ENCODE measurements at regions not wholly inside any gene's neighbourhood (a gene's known extent, or its start where the extent isn't known, plus 50 kb on each side); places are given as distances from the start of the nearest gene placed in this dataset.
A peak's percentile ranks its signal among the peaks of the same experiment; 100 is the strongest.

DNA sequence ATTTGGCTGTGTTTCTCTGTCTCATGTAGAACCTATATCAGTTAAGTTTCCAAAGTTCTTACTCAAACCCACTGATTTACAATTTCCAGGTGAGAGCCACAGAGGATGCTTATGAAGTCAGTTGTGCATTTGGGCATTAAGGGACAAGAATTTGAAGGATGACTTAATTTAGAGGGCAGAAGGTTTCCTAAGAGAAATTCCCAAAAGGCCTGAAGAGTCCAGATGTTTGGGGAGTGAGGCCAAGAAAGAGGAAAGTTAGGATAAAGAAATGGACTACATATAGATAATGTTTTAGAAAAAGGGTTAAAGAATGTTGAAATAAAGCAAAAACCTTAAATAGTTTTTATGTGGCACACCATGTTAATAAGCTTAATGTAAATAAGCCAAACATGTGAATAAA is 338.7 kb upstream of the GRM7 start:
- no peaks in the 10 kb centered on the region for H3K27me3 ChIP-seq (ENCODE audit: insufficient read depth, low read length, poor library complexity, severe bottlenecking)
- H3K9me3 ChIP-seq (ENCODE audit: insufficient read depth, low read depth, low read length), result no peaks in the 10 kb centered on the region
- H4K20me1 ChIP-seq (ENCODE audit: insufficient read depth, low read length, poor library complexity, severe bottlenecking), result peaks cover 25% of the 10 kb centered on the region
- no peaks in the 10 kb centered on the region for H3K36me3 ChIP-seq (ENCODE audit: insufficient read depth, low read length)
- H3K4me3 ChIP-seq (ENCODE audit: low read length, poor library complexity, severe bottlenecking), result no peak overlapping the region
- no peaks in the 10 kb centered on the region for H3F3A ChIP-seq (ENCODE audit: low read depth)
- H2AFZ ChIP-seq (ENCODE audit: low read length), result no peak overlapping the region
- H3K4me1 ChIP-seq (ENCODE audit: insufficient read depth, low read length, poor library complexity, severe bottlenecking), result peaks cover 5% of the 10 kb centered on the region
- peaks cover 96% of the 10 kb centered on the region for H3K79me2 ChIP-seq (ENCODE audit: insufficient read depth, low read length)
- no peaks in the 10 kb centered on the region for H3K9me2 ChIP-seq (replicated peaks; ENCODE audit: low read depth, low read length)
- H3K9ac ChIP-seq (ENCODE audit: low read depth, low read length, poor library complexity, severe bottlenecking), result no peak overlapping the region
- no peak overlapping the region for H3K4me2 ChIP-seq (ENCODE audit: low read depth, low read length, poor library complexity, severe bottlenecking)
- no peak for TF ChIP-seq EZH2phosphoT487 (IDR thresholded peaks at IDR 0.05; ENCODE audit: borderline replicate concordance)
- TF ChIP-seq, protein P1, sequence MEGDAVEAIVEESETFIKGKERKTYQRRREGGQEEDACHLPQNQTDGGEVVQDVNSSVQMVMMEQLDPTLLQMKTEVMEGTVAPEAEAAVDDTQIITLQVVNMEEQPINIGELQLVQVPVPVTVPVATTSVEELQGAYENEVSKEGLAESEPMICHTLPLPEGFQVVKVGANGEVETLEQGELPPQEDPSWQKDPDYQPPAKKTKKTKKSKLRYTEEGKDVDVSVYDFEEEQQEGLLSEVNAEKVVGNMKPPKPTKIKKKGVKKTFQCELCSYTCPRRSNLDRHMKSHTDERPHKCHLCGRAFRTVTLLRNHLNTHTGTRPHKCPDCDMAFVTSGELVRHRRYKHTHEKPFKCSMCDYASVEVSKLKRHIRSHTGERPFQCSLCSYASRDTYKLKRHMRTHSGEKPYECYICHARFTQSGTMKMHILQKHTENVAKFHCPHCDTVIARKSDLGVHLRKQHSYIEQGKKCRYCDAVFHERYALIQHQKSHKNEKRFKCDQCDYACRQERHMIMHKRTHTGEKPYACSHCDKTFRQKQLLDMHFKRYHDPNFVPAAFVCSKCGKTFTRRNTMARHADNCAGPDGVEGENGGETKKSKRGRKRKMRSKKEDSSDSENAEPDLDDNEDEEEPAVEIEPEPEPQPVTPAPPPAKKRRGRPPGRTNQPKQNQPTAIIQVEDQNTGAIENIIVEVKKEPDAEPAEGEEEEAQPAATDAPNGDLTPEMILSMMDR (conservative IDR thresholded peaks at IDR 0.05; ENCODE audit: low read length), result no peak

DNA sequence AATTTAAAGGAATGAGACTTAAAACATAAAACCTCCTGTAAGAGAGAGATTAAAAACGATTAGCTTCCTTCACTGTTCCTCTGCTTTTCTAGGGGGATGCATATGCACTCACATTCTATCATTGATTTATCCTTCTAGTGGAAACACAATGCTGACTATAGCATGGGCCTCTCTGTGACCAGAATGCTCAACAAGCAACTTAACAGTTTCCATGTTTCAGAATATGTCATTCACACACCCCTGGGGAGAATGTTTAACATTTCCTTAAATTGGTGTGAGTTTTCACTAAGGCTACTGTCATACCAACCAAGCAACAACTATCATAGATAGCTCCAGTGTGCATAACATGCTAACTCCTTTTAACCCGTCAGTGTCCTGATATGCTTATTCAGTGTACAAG is 337.9 kb upstream of the GRM7 start:
- Histone ChIP-seq H3K4me3 (ENCODE audit: low read length, poor library complexity, severe bottlenecking) (no peak overlapping the region), H3K9me3 (ENCODE audit: insufficient read depth, low read depth, low read length) (no peaks in the 10 kb centered on the region)

DNA sequence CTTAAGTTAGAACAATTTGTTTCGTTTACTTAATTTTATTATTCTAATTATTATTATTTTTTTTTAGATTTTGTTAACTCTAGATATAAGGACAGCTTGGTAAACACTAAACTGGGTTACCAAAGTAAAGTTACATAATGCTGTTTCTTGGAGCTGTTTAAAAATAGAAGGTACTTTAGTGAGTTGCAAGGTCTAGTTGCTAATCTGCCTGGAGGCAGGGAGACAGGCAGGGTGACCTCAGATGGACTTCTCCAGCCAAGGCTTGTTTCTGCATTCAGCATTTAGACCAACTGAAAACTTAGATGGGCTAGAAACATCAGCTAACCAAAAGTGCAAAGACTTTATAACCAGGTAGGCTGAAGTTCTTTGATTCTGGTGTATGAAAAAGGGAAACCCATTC is 336.4 kb upstream of the GRM7 start:
- Histone ChIP-seq H3K9ac (ENCODE audit: low read depth, low read length, poor library complexity, severe bottlenecking) (no peak overlapping the region), H3K36me3 (ENCODE audit: insufficient read depth, low read length) (no peaks in the 10 kb centered on the region), H3K79me2 (ENCODE audit: insufficient read depth, low read length) (peaks cover 93% of the 10 kb centered on the region), H3K9me2 (replicated peaks; ENCODE audit: low read depth, low read length) (no peaks in the 10 kb centered on the region), H3K4me2 (ENCODE audit: low read depth, low read length, poor library complexity, severe bottlenecking) (no peak overlapping the region), H4K20me1 (ENCODE audit: insufficient read depth, low read length, poor library complexity, severe bottlenecking) (peaks cover 37% of the 10 kb centered on the region), H3K4me3 (ENCODE audit: low read length, poor library complexity, severe bottlenecking) (no peak overlapping the region), H3F3A (ENCODE audit: low read depth) (no peaks in the 10 kb centered on the region), H3K9me3 (ENCODE audit: insufficient read depth, low read depth, low read length) (no peaks in the 10 kb centered on the region), H3K4me1 (ENCODE audit: insufficient read depth, low read length, poor library complexity, severe bottlenecking) (peaks cover 8% of the 10 kb centered on the region), H3K27me3 (ENCODE audit: insufficient read depth, low read length, poor library complexity, severe bottlenecking) (no peaks in the 10 kb centered on the region), H2AFZ (ENCODE audit: low read length) (no peak overlapping the region)
- TF ChIP-seq, protein P1 (conservative IDR thresholded peaks at IDR 0.05; ENCODE audit: low read length), result no peak
- TF ChIP-seq EZH2phosphoT487 (IDR thresholded peaks at IDR 0.05; ENCODE audit: borderline replicate concordance), result no peak

More for the DNA sequence above, 337.9 kb upstream of the GRM7 start:
- Histone ChIP-seq H3K79me2 (ENCODE audit: insufficient read depth, low read length) (peaks cover 97% of the 10 kb centered on the region), H2AFZ (ENCODE audit: low read length) (no peak overlapping the region), H4K20me1 (ENCODE audit: insufficient read depth, low read length, poor library complexity, severe bottlenecking) (peaks cover 30% of the 10 kb centered on the region), H3K36me3 (ENCODE audit: insufficient read depth, low read length) (no peaks in the 10 kb centered on the region), H3K9me2 (replicated peaks; ENCODE audit: low read depth, low read length) (no peaks in the 10 kb centered on the region), H3K4me2 (ENCODE audit: low read depth, low read length, poor library complexity, severe bottlenecking) (peak overlapping the region; percentile 17), H3K27me3 (ENCODE audit: insufficient read depth, low read length, poor library complexity, severe bottlenecking) (no peaks in the 10 kb centered on the region), H3F3A (ENCODE audit: low read depth) (no peaks in the 10 kb centered on the region), H3K4me1 (ENCODE audit: insufficient read depth, low read length, poor library complexity, severe bottlenecking) (peaks cover 5% of the 10 kb centered on the region), H3K9ac (ENCODE audit: low read depth, low read length, poor library complexity, severe bottlenecking) (no peak overlapping the region)
- no peak for TF ChIP-seq EZH2phosphoT487 (IDR thresholded peaks at IDR 0.05; ENCODE audit: borderline replicate concordance)
- TF ChIP-seq, protein P1 (conservative IDR thresholded peaks at IDR 0.05; ENCODE audit: low read length), result no peak

Data from Loucy (cell line).